PC-9 (cell line): ENCODE measurements at regions not wholly inside any gene's neighbourhood (a gene's known extent, or its start where the extent isn't known, plus 50 kb on each side); places are given as distances from the start of the nearest gene placed in this dataset.

Source experiments
- CTCF ChIP-seq: fragments of 200-600 bp; sonication (generic); conservative IDR thresholded peaks from 2 replicates; pipeline ENCODE4 v1.6.1; 2017; ENCODE audit warnings: mixed run types, antibody characterized with exemption, mild to moderate bottlenecking, moderate library complexity
- EZH2 ChIP-seq: fragments of 200-600 bp; sonication (generic); IDR thresholded peaks from 2 replicates; pipeline ENCODE4 v1.8.0; 2017; ENCODE audit warnings: antibody characterized with exemption, low read depth

DNA sequence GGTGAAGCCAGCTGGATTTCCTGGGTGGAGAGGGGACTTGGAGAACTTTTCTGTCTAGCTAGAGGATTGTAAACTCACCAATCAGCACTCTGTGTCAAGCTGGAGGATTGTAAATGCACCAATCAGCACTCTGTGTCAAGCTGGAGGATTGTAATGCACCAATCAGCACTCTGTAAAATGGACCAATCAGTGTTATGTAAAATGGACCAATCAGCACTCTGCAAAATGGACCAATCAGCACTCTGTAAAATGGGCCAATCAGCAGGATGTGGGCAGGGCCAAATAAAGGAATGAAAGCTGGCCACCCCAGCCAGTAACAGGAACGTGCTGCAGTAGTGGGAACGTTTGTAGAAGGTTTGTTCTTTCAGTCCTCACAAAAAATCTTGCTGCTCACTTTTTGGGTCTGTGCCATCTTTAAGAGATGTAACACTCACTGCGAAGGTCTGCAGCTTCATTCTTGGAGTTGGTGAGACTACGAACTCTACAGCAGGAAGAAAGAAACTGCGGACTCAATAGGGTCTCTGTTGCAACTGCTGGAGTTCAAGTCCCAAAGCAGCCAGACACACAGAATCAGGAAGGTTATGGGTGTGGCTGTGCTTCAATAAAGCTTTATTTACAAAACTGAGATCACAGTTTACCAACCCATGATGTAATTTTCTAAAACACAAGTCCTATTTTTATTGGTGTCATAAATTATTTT lies 145.7 kb upstream of the ERCC6L2 start:
- TF ChIP-seq CTCF = no peak
- TF ChIP-seq EZH2 = no peak
